Keratinocyte (primary cell): ENCODE measurements at regions not wholly inside any gene's neighbourhood (a gene's known extent, or its start where the extent isn't known, plus 50 kb on each side); places are given as distances from the start of the nearest gene placed in this dataset.

Experiments used
- DNase-seq: peaks from one replicate; pipeline ENCODE4 v3.0.0-alpha.2; 2011; ENCODE audit warnings: low read depth, missing footprints, low spot score
- FAIRE-seq: peaks from 2 replicates; lab custom pipeline; 2011; peaks lifted over from hg19 to GRCh38; lab: Jason Lieb, UNC
- H2AFZ ChIP-seq: 2 replicates; pipeline ENCODE4 v1.6.0; 2012; ENCODE audit warnings: low read length, control low read depth, inconsistent platforms; ENCODE audit not compliant: control insufficient read depth
- H3K27ac ChIP-seq: 2 replicates; pipeline ENCODE4 v1.5.1; 2011; ENCODE audit warnings: low read length; ENCODE audit not compliant: control insufficient read depth, insufficient read depth
- H3K27me3 ChIP-seq: 3 replicates; pipeline ENCODE4 v1.6.0; 2011; ENCODE audit warnings: low read length; ENCODE audit not compliant: control insufficient read depth, insufficient read depth; ENCODE audit errors: extremely low read depth
- H3K36me3 ChIP-seq, 2 experiments: 2 replicates in 1 of 2; 3 replicates in 1 of 2; pipeline ENCODE4 v1.5.1; 2011; ENCODE audit warnings: low read length in 2 of 2, mild to moderate bottlenecking in 1 of 2; ENCODE audit not compliant: control insufficient read depth in 2 of 2, insufficient read depth in 2 of 2; ENCODE audit errors: extremely low read depth in 1 of 2
- H3K4me1 ChIP-seq: 3 replicates; pipeline ENCODE4 v1.5.1; 2011; ENCODE audit warnings: low read length; ENCODE audit not compliant: control insufficient read depth, insufficient read depth; ENCODE audit errors: extremely low read depth
- H3K4me2 ChIP-seq: 3 replicates; pipeline ENCODE4 v1.6.0; 2011; ENCODE audit warnings: low read depth, low read length; ENCODE audit not compliant: control insufficient read depth, insufficient read depth; ENCODE audit errors: extremely low read depth
- H3K4me3 ChIP-seq, 3 experiments: fragments of 200-600 bp in 1 of 3; sonication (generic) in 1 of 3; 2 replicates in 2 of 3; 3 replicates in 1 of 3; pipeline ENCODE4 v1.5.1; 2011 to 2016; ENCODE audit warnings: low read length in 3 of 3, mild to moderate bottlenecking in 3 of 3, control low read depth in 2 of 3, inconsistent platforms in 1 of 3, low read depth in 1 of 3, mixed read lengths in 1 of 3, mixed run types in 1 of 3, moderate library complexity in 1 of 3; ENCODE audit not compliant: control insufficient read depth in 2 of 3, insufficient read depth in 2 of 3; ENCODE audit errors: extremely low read depth in 1 of 3
- H3K79me2 ChIP-seq: 2 replicates; pipeline ENCODE4 v1.6.0; 2012; ENCODE audit warnings: low read length; ENCODE audit not compliant: control insufficient read depth, insufficient read depth
- H3K9ac ChIP-seq: 3 replicates; pipeline ENCODE4 v1.6.0; 2011; ENCODE audit warnings: low read length; ENCODE audit not compliant: control insufficient read depth, insufficient read depth; ENCODE audit errors: extremely low read depth
- H3K9me1 ChIP-seq: 3 replicates; pipeline ENCODE4 v1.6.0; 2011; ENCODE audit warnings: low read length; ENCODE audit not compliant: control insufficient read depth, insufficient read depth; ENCODE audit errors: extremely low read depth
- H3K9me3 ChIP-seq: 2 replicates; pipeline ENCODE4 v1.5.1; 2012; ENCODE audit warnings: low read depth, low read length; ENCODE audit not compliant: control insufficient read depth
- H4K20me1 ChIP-seq: 3 replicates; pipeline ENCODE4 v1.6.0; 2011; ENCODE audit warnings: low read length; ENCODE audit not compliant: control insufficient read depth, insufficient read depth; ENCODE audit errors: extremely low read depth
- EZH2 ChIP-seq: IDR thresholded peaks from one replicate; pipeline ENCODE4 v1.6.1; 2012; ENCODE audit warnings: inconsistent platforms, mild to moderate bottlenecking, low read length, moderate library complexity
- dilution Hi-C: fragments of 300-500 bp; cut with MboI; formaldehyde crosslinking; loops from one replicate; pipeline ENCODE4 v1.7.0; 2020; ENCODE audit warnings: low sequenced_read_pairs; ENCODE audit not compliant: extremely low pct_ligation_motif_present
- TF ChIP-seq, protein P1 (sequence below), 3 experiments: IDR thresholded peaks in 1 of 3; conservative IDR thresholded peaks in 1 of 3; optimal IDR thresholded peaks in 1 of 3; 2 replicates in 2 of 3; 3 replicates in 1 of 3; pipeline versions ENCODE3 to v1.5.1; 2011; ENCODE audit warnings: low read length in 3 of 3, mild to moderate bottlenecking in 3 of 3, moderate library complexity in 2 of 3, control low read depth in 1 of 3, inconsistent platforms in 1 of 3; ENCODE audit not compliant: insufficient read depth in 2 of 3; ENCODE audit errors: extremely low read depth in 1 of 3

DNA sequence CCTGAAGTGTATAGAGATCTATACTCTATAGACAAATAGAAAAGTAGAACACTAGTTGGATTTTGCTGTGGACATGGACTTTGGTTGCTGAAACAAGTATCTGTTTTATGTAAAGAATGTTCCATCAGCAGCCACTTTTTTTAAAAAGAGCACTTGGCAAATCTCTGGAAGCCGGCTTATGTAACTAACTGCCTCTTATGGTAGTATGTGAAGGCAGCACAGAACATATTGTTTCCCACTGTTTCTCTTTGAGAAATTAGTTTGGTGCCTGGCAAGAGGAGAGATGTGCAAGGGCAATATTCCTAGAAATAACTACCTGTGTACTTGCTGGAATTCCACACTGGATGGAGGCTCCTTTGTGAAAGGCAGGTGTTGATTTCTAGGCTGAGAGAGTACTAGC is 242.3 kb upstream of the PREP start:
- no peaks in the 10 kb centered on the region for H3K36me3 ChIP-seq
- H3K9me1 ChIP-seq = no peaks in the 10 kb centered on the region
- H3K27ac ChIP-seq = no peak overlapping the region
- no peaks in the 10 kb centered on the region for H3K27me3 ChIP-seq
- no peaks in the 10 kb centered on the region for H4K20me1 ChIP-seq
- H3K4me2 ChIP-seq = no peak overlapping the region
- H3K4me1 ChIP-seq = peaks cover 18% of the 10 kb centered on the region
- no peaks in the 10 kb centered on the region for H3K9me3 ChIP-seq
- H3K4me3 ChIP-seq = no peak overlapping the region
- no peak overlapping the region for H2AFZ ChIP-seq
- DNase-seq (no peak), FAIRE-seq (no peak)
- no peak overlapping the region for H3K9ac ChIP-seq
- dilution Hi-C loops = no loop called here
- TF ChIP-seq EZH2 = no peak
- H3K79me2 ChIP-seq = no peaks in the 10 kb centered on the region

DNA sequence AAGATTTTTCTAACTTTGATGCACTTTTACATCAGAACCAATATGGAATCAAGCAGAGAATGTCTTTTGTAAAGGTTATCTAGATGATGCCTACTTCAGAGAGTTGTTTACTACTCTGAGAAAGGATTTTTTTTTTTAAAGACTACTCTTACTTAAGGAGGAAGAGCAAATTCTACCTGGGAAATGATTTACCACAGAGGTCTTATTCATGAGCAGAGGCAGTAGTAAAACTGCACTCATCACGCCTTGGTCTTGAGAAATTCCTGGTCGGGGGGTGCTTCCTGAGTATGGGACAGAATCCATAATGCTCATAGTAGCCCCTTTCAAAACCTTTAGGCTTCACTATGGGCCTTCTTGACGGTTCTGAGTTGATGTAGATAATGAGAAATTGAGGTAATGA is 241.8 kb upstream of the PREP start:
- H3K9ac ChIP-seq = no peak overlapping the region
- dilution Hi-C loops = no loop called here
- FAIRE-seq (no peak), DNase-seq (no peak)
- no peak overlapping the region for H3K4me2 ChIP-seq
- H3K27ac ChIP-seq = no peak overlapping the region
- H2AFZ ChIP-seq = no peak overlapping the region
- H3K27me3 ChIP-seq = no peaks in the 10 kb centered on the region
- peaks cover 18% of the 10 kb centered on the region for H3K4me1 ChIP-seq
- no peaks in the 10 kb centered on the region for H3K9me1 ChIP-seq
- H3K9me3 ChIP-seq = no peaks in the 10 kb centered on the region
- no peak for TF ChIP-seq EZH2
- TF ChIP-seq, protein P1, sequence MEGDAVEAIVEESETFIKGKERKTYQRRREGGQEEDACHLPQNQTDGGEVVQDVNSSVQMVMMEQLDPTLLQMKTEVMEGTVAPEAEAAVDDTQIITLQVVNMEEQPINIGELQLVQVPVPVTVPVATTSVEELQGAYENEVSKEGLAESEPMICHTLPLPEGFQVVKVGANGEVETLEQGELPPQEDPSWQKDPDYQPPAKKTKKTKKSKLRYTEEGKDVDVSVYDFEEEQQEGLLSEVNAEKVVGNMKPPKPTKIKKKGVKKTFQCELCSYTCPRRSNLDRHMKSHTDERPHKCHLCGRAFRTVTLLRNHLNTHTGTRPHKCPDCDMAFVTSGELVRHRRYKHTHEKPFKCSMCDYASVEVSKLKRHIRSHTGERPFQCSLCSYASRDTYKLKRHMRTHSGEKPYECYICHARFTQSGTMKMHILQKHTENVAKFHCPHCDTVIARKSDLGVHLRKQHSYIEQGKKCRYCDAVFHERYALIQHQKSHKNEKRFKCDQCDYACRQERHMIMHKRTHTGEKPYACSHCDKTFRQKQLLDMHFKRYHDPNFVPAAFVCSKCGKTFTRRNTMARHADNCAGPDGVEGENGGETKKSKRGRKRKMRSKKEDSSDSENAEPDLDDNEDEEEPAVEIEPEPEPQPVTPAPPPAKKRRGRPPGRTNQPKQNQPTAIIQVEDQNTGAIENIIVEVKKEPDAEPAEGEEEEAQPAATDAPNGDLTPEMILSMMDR (optimal IDR thresholded peaks at IDR 0.05 in 1 of 3, IDR thresholded peaks at IDR 0.05 in 1 of 3, conservative IDR thresholded peaks at IDR 0.05 in 1 of 3; ENCODE audit: extremely low read depth in 1 of 3, insufficient read depth in 2 of 3, low read length in 3 of 3) = no peak
- H3K4me3 ChIP-seq = no peak overlapping the region
- no peaks in the 10 kb centered on the region for H4K20me1 ChIP-seq
- no peaks in the 10 kb centered on the region for H3K79me2 ChIP-seq
- H3K36me3 ChIP-seq = no peaks in the 10 kb centered on the region

DNA sequence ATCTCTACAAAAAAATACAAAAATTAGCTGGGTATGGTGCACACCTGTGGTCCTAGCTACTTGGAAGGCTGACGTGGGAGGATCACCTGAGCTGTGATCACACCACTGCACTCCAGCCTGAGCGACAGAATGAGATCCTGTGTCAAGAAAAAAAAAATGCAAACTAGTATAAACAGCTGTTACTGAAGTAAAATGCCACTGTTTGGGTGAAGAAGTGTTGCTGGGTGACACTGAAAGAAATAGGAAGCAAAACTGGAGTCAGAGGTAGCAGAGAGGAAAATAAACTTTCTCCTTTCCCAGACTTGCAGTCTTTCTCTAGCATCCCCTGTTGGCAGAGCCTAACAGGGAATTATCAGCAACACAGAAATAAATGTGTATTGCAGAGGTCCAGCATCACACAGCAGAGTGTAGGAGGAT is 241.2 kb upstream of the PREP start:
- Histone ChIP-seq H3K27me3 (no peaks in the 10 kb centered on the region), H3K27ac (no peak overlapping the region), H3K9me1 (no peaks in the 10 kb centered on the region), H3K79me2 (no peaks in the 10 kb centered on the region), H3K4me2 (no peak overlapping the region), H3K36me3 (no peaks in the 10 kb centered on the region), H3K9me3 (no peaks in the 10 kb centered on the region), H2AFZ (no peak overlapping the region), H3K4me1 (peaks cover 18% of the 10 kb centered on the region), H4K20me1 (no peaks in the 10 kb centered on the region), H3K9ac (no peak overlapping the region), H3K4me3 (no peak overlapping the region)
- FAIRE-seq (peak; percentile 41), DNase-seq (no peak)
- dilution Hi-C loops = no loop called here
- TF ChIP-seq, protein P1 (optimal IDR thresholded peaks at IDR 0.05 in 1 of 3, IDR thresholded peaks at IDR 0.05 in 1 of 3, conservative IDR thresholded peaks at IDR 0.05 in 1 of 3; ENCODE audit: extremely low read depth in 1 of 3, insufficient read depth in 2 of 3, low read length in 3 of 3) = peak in 1 of 3 experiments; percentile 16
- TF ChIP-seq EZH2 = no peak
